NOMO-1 (cell line): ENCODE measurements at regions not wholly inside any gene's neighbourhood (a gene's known extent, or its start where the extent isn't known, plus 50 kb on each side); places are given as distances from the start of the nearest gene placed in this dataset.

ENCODE experiments used
- DNase-seq, 2 experiments: peaks; one replicate each; lab custom pipeline; 2025; ENCODE audit not compliant: unreplicated experiment in 2 of 2; lab: John Stamatoyannopoulos, UW

- DNase-seq = no peak
Measured at GRCh38 chr10:130455111-130455695, 319.0 kb downstream of the GLRX3 start.

DNA sequence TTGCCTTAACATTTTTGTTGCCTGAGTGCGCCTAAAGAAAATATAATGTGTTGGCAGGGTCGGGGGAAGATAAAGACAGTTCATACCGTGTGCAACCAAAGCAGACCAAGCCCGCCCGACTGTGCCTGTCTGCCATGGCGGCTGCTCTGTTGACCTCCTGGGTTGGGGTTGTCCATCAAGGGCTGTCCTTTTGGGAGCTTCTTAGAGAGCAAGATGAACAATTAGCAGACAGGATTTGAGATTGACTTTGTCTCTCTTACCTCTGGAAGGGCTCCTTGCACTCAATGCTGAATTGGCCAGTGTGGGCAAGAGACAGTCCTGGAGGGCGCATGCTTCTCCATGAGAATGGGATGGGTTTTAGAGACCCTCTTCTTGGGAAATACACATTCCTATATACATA is 319.6 kb downstream of the GLRX3 start:
- DNase-seq = no peak

GRCh38 chr10:130456616-130457015 is 320.4 kb downstream of the GLRX3 start:
- DNase-seq = no peak

DNA sequence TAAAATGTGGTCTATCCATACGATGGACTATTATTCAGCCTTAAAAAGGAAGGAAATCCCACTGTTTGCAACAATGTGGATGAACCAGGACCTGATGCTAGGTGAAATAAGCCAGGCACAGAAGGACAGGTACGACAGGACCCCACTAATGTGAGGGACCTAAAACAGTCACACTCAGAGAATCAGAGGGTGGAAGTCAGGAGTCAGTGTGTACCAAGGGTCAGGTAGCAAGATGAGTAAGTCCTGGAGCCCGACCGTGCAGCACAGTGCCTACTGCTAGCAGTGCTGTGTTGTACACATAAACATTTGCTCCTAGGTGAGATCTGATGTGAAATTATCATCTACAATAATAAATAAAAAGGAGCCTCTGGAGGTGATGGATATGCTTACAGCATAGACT is 322.3 kb downstream of the GLRX3 start:
- no peak for DNase-seq

DNA sequence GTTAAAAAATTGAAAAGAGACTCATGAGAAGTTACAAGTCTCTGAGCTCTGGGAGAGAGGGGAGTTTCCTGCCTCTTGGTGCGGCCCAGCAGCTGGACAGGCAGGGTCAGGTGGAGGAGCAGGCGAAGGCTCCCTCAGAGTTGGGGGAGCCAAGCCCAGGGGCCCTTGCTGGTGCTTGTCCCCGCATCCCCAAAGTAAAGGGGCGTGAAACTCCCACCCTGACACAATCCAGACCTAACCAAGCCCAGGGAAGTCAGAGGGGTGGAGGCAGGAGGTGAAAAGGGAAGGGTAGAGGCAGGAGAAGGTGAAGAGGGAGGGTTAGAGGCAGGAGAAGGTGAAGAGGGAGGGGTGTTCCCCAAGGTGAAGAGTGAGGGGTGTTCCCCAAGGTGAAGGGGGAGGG is 322.8 kb downstream of the GLRX3 start:
- DNase-seq = no peak

DNA sequence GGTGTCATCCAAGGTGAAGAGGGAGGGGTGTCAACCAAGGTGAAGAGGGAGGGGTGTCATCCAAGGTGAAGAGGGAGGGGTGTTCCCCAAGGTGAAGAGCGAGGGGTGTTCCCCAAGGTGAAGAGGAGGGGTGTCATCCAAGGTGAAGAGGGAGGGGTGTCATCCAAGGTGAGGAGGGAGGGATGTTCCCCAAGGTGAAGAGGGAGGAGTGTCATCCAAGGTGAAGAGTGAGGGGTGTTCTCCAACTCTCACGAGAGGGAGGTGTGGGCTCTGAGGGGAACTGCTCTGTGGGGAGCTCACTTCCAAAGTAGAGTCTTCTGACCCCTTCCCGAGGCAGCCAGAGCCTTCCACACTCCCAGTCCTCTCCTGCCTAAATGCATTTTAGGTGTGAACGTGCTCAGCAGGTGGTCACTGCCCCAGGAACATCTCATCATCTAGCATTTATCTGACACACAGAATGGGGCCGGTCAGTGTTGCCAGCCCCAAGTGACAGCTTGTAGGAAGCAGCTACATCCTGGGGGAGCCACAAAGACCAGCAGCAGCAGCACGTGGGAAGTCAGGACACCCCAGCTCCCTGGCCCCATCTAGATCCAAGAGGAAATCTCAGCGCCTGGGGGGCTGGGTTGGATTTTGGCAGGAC is 323.8 kb downstream of the GLRX3 start:
- no peak for DNase-seq

DNA sequence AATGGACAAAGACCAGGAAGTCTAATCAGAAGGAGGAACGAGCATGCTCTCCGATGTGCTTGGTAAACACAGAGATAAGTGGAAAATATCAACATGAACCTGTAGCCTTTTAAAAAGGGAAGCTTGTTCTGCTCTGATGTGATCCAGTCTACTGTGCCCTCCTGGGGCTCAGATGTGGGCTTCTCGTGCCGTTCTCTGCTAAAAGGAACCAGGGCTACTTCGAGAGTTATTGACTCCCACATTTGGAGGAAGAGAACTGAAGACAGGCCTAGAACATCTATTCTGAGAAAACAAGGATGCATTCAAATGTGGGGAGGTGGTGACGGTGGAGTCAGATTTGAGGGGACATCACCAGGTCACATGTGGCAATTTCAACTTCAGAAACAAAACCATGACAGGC is 325.4 kb downstream of the GLRX3 start:
- no peak for DNase-seq

GRCh38 chr10:130463104-130463875 is 327.1 kb downstream of the GLRX3 start:
- DNase-seq = no peak

DNA sequence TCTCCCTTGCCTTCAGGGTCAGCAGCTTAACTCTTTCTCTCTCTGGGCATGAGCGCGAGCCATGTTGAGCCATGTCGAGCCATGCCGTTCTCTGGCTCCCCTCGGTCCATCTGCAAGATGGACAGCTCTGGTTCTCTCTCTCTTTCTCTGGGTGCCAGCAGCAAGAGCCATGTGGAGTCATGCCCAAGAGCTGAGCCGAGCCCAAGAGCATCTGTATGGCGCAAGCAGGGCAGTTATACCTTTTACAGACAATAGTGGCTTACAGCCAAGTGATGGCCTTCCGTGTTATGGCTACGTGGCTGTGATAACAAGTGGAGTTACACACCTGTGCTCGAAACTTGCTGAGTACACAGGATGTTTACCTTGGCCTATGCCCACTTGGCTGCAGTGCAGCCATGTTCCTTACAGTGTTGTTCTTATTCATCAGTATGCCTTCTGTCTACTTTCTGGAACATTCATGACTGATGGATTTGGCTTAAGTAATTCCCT is 327.7 kb downstream of the GLRX3 start:
- DNase-seq = no peak

- DNase-seq = no peak
Measured at GRCh38 chr10:130464426-130464825, 328.2 kb downstream of the GLRX3 start.

GRCh38 chr10:130466271-130466997 is 330.2 kb downstream of the GLRX3 start:
- no peak for DNase-seq

- DNase-seq = no peak
Measured at GRCh38 chr10:130470286-130470685, 334.1 kb downstream of the GLRX3 start.

DNA sequence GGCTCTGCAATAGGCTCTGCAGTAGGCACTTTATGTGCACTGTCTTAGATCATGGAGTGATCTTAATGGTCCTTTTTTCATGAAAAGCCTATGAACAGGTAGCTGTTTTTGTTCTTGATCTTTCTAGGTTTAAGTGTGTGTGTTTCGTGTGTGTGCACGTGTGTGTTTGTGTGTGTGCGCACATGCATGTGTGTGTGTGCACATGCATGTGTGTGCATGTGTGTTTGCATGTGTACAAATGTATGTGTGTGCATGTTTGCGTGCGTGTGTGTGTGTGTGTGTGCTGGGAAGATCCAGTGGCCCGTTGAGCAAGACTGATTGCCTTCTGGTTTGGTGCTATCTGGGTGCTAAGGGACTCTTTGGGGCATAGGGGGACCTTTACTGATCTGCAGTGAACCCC is 334.8 kb downstream of the GLRX3 start:
- no peak for DNase-seq

GRCh38 chr10:130471486-130471885 is 335.3 kb downstream of the GLRX3 start:
- no peak for DNase-seq

DNA sequence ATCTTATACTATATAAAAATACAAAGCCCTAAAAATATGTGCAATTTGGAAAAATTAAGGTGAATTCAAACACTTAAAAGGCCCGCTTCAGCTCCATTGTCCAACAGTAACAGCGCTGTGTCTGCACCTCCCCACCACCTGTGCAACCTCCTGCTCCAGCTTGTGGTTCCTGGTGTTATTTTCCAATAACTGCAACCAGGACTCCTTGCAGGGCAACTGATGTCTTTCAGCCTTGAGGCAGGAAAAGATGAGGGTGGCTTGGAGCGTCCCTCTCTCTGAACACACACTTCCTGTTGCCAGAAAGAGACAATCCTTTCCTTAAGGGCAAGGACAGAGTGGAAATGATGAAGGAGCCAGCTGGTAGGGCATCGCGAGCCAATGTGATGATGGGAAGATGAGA is 336.0 kb downstream of the GLRX3 start:
- no peak for DNase-seq

- no peak for DNase-seq
Measured at GRCh38 chr10:130474591-130474990, 338.4 kb downstream of the GLRX3 start.

- DNase-seq = no peak
Measured at GRCh38 chr10:130477360-130477759, 341.2 kb downstream of the GLRX3 start.

GRCh38 chr10:130479146-130479545 is 343.0 kb downstream of the GLRX3 start:
- no peak for DNase-seq

DNA sequence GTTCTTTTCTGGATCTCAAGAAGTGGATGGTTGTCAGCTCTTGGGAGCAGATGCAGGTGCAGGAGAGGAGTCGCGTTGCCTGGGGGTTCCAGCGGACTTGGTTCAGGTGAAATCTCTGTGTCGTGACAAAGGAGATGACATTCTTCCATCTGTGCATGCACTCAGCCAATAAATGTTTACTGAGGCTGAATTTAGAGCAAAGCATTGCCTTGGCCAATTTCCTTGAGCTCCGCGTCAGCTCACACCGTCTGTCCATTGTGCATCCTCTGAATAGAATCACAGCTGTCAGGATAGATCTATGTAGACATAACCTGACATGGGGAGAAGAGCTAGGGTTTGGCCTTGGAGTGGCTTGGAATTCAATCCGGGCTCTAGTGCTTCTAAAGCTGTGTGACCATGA is 343.7 kb downstream of the GLRX3 start:
- DNase-seq = no peak

DNA sequence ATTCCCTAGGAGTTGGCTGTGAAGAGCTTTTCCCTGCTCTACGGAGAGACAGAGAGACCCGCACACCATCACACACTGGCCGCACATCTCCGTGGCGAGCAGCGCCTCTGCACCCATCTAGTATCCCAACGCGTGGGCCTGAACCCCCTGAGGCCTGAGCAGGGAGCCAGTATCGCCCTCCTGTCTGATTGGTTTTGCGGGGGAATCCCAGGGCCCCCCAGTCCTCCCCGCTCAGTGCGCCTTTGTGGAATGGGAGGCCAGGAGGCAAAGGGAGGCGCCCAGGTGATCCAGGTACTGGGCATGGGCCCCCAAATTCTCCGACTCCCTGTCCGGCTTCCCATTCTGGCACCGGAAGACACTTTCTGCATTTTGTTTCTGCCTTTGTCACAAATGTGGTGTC is 344.3 kb downstream of the GLRX3 start:
- no peak for DNase-seq
